H9 (cell line): ENCODE measurements at regions not wholly inside any gene's neighbourhood (a gene's known extent, or its start where the extent isn't known, plus 50 kb on each side); places are given as distances from the start of the nearest gene placed in this dataset.

Source experiments
- DNase-seq: peaks from one replicate; pipeline ENCODE4 v3.0.0-alpha.2; 2017
- H2AFZ ChIP-seq: one replicate; pipeline ENCODE4 v1.6.1; 2013; ENCODE audit warnings: mild to moderate bottlenecking, low read length, control low read depth, moderate library complexity
- H2AK5ac ChIP-seq: 2 replicates; pipeline ENCODE4 v1.6.1; 2013; ENCODE audit warnings: low read length, control low read depth, mixed read lengths; ENCODE audit not compliant: insufficient read length
- H2BK120ac ChIP-seq: one replicate; pipeline ENCODE4 v1.6.1; 2013; ENCODE audit warnings: low read depth, mild to moderate bottlenecking, low read length, control low read depth, inconsistent platforms; ENCODE audit not compliant: poor library complexity, severe bottlenecking
- H2BK12ac ChIP-seq: 2 replicates; pipeline ENCODE4 v1.6.1; 2013; ENCODE audit warnings: low read length, control low read depth, mixed read lengths, low read depth; ENCODE audit not compliant: insufficient read length
- H2BK15ac ChIP-seq: 2 replicates; pipeline ENCODE4 v1.6.1; 2013; ENCODE audit warnings: low read depth, low read length, control low read depth
- H2BK20ac ChIP-seq: one replicate; pipeline ENCODE4 v1.6.1; 2013; ENCODE audit warnings: low read depth, mild to moderate bottlenecking, low read length, control low read depth, inconsistent platforms; ENCODE audit not compliant: poor library complexity, severe bottlenecking
- H2BK5ac ChIP-seq: 2 replicates; pipeline ENCODE4 v1.6.1; 2013; ENCODE audit warnings: low read length, control low read depth, mixed read lengths; ENCODE audit not compliant: insufficient read length
- H3K14ac ChIP-seq: 2 replicates; pipeline ENCODE4 v1.6.1; 2013; ENCODE audit warnings: low read length, control low read depth; ENCODE audit not compliant: insufficient read depth
- H3K18ac ChIP-seq: 2 replicates; pipeline ENCODE4 v1.6.1; 2013; ENCODE audit warnings: low read depth, mild to moderate bottlenecking, mixed read lengths, low read length, control low read depth; ENCODE audit not compliant: insufficient read length
- H3K23ac ChIP-seq: 2 replicates; pipeline ENCODE4 v1.6.1; 2013; ENCODE audit warnings: low read length, control low read depth, mixed read lengths, low read depth; ENCODE audit not compliant: insufficient read length
- H3K23me2 ChIP-seq: 2 replicates; pipeline ENCODE4 v1.6.1; 2013; ENCODE audit warnings: low read depth, mild to moderate bottlenecking, mixed read lengths, low read length, control low read depth; ENCODE audit not compliant: insufficient read length, poor library complexity, severe bottlenecking
- H3K27ac ChIP-seq: 2 replicates; pipeline ENCODE4 v1.5.1; 2013; ENCODE audit warnings: low read length, control low read depth, mixed read lengths, low read depth; ENCODE audit not compliant: insufficient read length
- H3K27me3 ChIP-seq: 2 replicates; pipeline ENCODE4 v1.6.1; 2013; ENCODE audit warnings: low read length, control low read depth, inconsistent platforms; ENCODE audit not compliant: insufficient read depth
- H3K4ac ChIP-seq: 2 replicates; pipeline ENCODE4 v1.6.1; 2013; ENCODE audit warnings: low read depth, mild to moderate bottlenecking, control low read depth, inconsistent platforms, low read length, moderate library complexity
- H3K4me1 ChIP-seq: 2 replicates; pipeline ENCODE4 v1.6.1; 2013; ENCODE audit warnings: low read length, control low read depth, inconsistent platforms; ENCODE audit not compliant: insufficient read depth
- H3K4me2 ChIP-seq: 2 replicates; pipeline ENCODE4 v1.6.1; 2013; ENCODE audit warnings: low read length, control low read depth, mixed read lengths; ENCODE audit not compliant: insufficient read length, insufficient read depth
- H3K56ac ChIP-seq: 2 replicates; pipeline ENCODE4 v1.6.1; 2013; ENCODE audit warnings: low read depth, mild to moderate bottlenecking, mixed read lengths, low read length, control low read depth; ENCODE audit not compliant: insufficient read length
- H3K79me1 ChIP-seq: 2 replicates; pipeline ENCODE4 v1.6.1; 2013; ENCODE audit warnings: low read depth, mild to moderate bottlenecking, moderate library complexity, low read length, control low read depth, inconsistent platforms; ENCODE audit not compliant: insufficient read depth, poor library complexity, severe bottlenecking
- H3K79me2 ChIP-seq: 2 replicates; pipeline ENCODE4 v1.6.1; 2013; ENCODE audit warnings: low read length, control low read depth, inconsistent platforms; ENCODE audit not compliant: insufficient read depth
- H3K9ac ChIP-seq: 2 replicates; pipeline ENCODE4 v1.6.1; 2013; ENCODE audit warnings: low read length, control low read depth, mixed read lengths; ENCODE audit not compliant: insufficient read length; ENCODE audit errors: extremely low read depth
- H3K9me3 ChIP-seq: one replicate; pipeline ENCODE4 v1.6.1; 2013; ENCODE audit warnings: low read depth, low read length, inconsistent platforms; ENCODE audit not compliant: control insufficient read depth
- H3T11ph ChIP-seq: one replicate; pipeline ENCODE4 v1.6.1; 2013; ENCODE audit warnings: mild to moderate bottlenecking, low read length, control low read depth, inconsistent platforms
- H4K20me1 ChIP-seq: one replicate; pipeline ENCODE4 v1.6.1; 2013; ENCODE audit not compliant: control insufficient read depth, insufficient read length, insufficient read depth
- H4K5ac ChIP-seq: 2 replicates; pipeline ENCODE4 v1.6.1; 2013; ENCODE audit warnings: low read depth, mild to moderate bottlenecking, mixed read lengths, low read length, control low read depth; ENCODE audit not compliant: insufficient read length
- H4K8ac ChIP-seq: replicated peaks from 2 replicates; pipeline ENCODE4 v1.6.1; 2013; ENCODE audit warnings: low read length, control low read depth, mixed read lengths, low read depth; ENCODE audit not compliant: insufficient read length
- H4K91ac ChIP-seq: 2 replicates; pipeline ENCODE4 v1.6.1; 2013; ENCODE audit warnings: low read depth, mild to moderate bottlenecking, moderate library complexity, mixed read lengths, low read length, control low read depth; ENCODE audit not compliant: insufficient read length
- H3K27ac Mint-ChIP-seq, 3 experiments: 2 replicates in 2 of 3; 3 replicates in 1 of 3; pipeline ENCODE4 v1.8.0; 2020 to 2021; ENCODE audit warnings: mixed read lengths in 3 of 3, mild to moderate bottlenecking in 1 of 3, moderate library complexity in 1 of 3
- H3K27me3 Mint-ChIP-seq: 2 replicates; pipeline ENCODE4 v1.8.0; 2021; ENCODE audit warnings: low read depth, mild to moderate bottlenecking, moderate library complexity, mixed read lengths
- H3K36me3 Mint-ChIP-seq, 3 experiments: 2 replicates in 2 of 3; 3 replicates in 1 of 3; pipeline ENCODE4 v1.8.0; 2020 to 2021; ENCODE audit warnings: low read depth in 3 of 3, mixed read lengths in 3 of 3; ENCODE audit not compliant: insufficient read depth in 1 of 3
- H3K4me1 Mint-ChIP-seq, 2 experiments: 2 replicates each; pipeline ENCODE4 v1.8.0; 2020; ENCODE audit warnings: mixed read lengths in 2 of 2
- H3K4me3 Mint-ChIP-seq, 2 experiments: 2 replicates in 1 of 2; 3 replicates in 1 of 2; pipeline ENCODE4 v1.8.0; 2020 to 2021; ENCODE audit warnings: mild to moderate bottlenecking in 2 of 2, mixed read lengths in 2 of 2, moderate library complexity in 1 of 2
- H3K9me3 Mint-ChIP-seq, 2 experiments: 2 replicates in 1 of 2; 3 replicates in 1 of 2; pipeline ENCODE4 v1.8.0; 2020; ENCODE audit warnings: mild to moderate bottlenecking in 2 of 2, mixed read lengths in 2 of 2, moderate library complexity in 1 of 2
- WGBS: extraction: QIAGEN DNeasy Blood & Tissue Kit; methylation state at CpG from one replicate; pipeline ENCODE4 v1.1.7; 2013; ENCODE audit warnings: missing lambda C conversion rate, low lambda C conversion rate, mixed read lengths; ENCODE audit not compliant: insufficient read length; ENCODE audit errors: extremely low coverage; 5-methylcytosine and 5-hydroxymethylcytosine counted together
- TF ChIP-seq, protein P1 (sequence below): fragments of 200-600 bp; sonication (generic); conservative IDR thresholded peaks from 3 replicates; pipeline ENCODE4 v1.8.0; 2021; ENCODE audit warnings: antibody characterized with exemption, mild to moderate bottlenecking

DNA sequence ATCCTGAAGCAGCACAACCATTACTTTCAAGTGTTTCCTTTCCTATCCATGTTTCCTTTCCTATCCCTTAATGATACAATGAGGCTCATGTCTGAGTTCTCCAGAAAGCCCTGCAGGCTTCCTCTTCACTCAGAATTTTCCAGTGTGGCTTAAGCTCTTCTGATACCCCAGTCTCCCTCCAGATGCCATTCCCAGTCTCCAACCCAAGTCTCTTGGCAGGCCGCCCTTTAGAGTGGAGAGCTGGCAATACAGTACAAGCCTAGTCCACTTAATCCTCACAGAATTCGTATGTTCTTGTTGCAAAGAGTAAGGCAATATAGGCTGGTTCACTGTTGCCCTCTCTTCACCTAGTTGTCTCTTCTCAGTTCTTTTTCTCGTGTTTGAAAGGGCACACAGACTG lies 503.9 kb upstream of the MDFIC2 start:
- Histone ChIP-seq H4K5ac (no peak overlapping the region), H4K91ac (no peak overlapping the region), H3K27ac (no peak overlapping the region), H3K9me3 (no peaks in the 10 kb centered on the region), H3K9ac (no peak overlapping the region), H2BK20ac (no peak overlapping the region), H2BK120ac (no peak overlapping the region), H3T11ph (no peak overlapping the region), H3K4ac (no peak overlapping the region), H3K56ac (no peak overlapping the region), H4K20me1 (no peaks in the 10 kb centered on the region), H2BK12ac (no peak overlapping the region), H3K23ac (no peak overlapping the region), H3K14ac (no peak overlapping the region), H4K8ac (no peak overlapping the region), H3K79me1 (no peaks in the 10 kb centered on the region), H3K23me2 (no peaks in the 10 kb centered on the region), H3K4me2 (no peak overlapping the region), H2AK5ac (no peak overlapping the region), H3K18ac (no peak overlapping the region), H3K27me3 (no peaks in the 10 kb centered on the region), H3K79me2 (no peaks in the 10 kb centered on the region), H3K4me1 (no peaks in the 10 kb centered on the region), H2AFZ (no peak overlapping the region), H2BK5ac (no peak overlapping the region), H2BK15ac (no peak overlapping the region)
- Mint-ChIP-seq H3K27ac (no peak overlapping the region), H3K9me3 (peaks cover 16 to 19% of the 10 kb centered on the region in 2 experiments), H3K4me3 (no peak overlapping the region; a peak in 1 of 5 replicates), H3K4me1 (no peaks in the 10 kb centered on the region), H3K36me3 (peaks cover 0 to 22% (median 5%) of the 10 kb centered on the region in 3 experiments; a peak in 4 of 7 replicates), H3K27me3 (no peaks in the 10 kb centered on the region)
- TF ChIP-seq, protein P1, sequence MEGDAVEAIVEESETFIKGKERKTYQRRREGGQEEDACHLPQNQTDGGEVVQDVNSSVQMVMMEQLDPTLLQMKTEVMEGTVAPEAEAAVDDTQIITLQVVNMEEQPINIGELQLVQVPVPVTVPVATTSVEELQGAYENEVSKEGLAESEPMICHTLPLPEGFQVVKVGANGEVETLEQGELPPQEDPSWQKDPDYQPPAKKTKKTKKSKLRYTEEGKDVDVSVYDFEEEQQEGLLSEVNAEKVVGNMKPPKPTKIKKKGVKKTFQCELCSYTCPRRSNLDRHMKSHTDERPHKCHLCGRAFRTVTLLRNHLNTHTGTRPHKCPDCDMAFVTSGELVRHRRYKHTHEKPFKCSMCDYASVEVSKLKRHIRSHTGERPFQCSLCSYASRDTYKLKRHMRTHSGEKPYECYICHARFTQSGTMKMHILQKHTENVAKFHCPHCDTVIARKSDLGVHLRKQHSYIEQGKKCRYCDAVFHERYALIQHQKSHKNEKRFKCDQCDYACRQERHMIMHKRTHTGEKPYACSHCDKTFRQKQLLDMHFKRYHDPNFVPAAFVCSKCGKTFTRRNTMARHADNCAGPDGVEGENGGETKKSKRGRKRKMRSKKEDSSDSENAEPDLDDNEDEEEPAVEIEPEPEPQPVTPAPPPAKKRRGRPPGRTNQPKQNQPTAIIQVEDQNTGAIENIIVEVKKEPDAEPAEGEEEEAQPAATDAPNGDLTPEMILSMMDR, result no peak
- DNase-seq, result no peak
- WGBS, result no CpG with 5 or more reads among the region's 3 CpGs
